LNCAP (cell line): ENCODE measurements at regions not wholly inside any gene's neighbourhood (a gene's known extent, or its start where the extent isn't known, plus 50 kb on each side); places are given as distances from the start of the nearest gene placed in this dataset.

ENCODE experiments used
- TF ChIP-seq, protein P1 (sequence below): fragments of 450-650 bp; IDR thresholded peaks from 2 replicates; pipeline ENCODE4 v1.5.1; 2017; ENCODE audit warnings: mild to moderate bottlenecking

DNA sequence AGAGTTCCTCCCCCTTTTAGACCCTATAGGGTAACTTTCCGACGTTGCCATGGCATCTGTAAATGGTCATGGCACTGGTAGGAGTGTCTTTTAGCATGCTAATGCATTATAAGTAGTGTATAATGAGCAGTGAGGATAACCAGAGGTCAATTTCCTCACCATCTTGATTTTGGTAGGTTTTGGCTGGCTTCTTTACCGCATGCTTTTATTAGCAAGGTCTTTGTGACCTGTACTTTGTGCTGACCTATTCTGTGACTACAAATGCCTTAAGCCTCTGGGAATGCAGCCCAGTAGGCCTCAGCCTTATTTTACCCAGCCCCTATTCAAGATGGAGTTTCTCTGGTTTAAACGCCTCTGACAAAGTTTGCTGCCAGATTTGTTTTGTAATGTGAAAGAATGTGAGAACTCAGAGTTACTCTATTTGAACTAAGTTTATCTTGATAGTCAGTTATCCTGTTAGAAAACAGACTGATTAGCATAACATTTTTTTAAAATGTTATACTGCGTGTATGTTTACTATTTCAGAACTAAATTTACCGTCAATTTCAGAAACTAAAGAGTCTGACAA lies 111.3 kb upstream of the PRSS16 start:
- TF ChIP-seq, protein P1, sequence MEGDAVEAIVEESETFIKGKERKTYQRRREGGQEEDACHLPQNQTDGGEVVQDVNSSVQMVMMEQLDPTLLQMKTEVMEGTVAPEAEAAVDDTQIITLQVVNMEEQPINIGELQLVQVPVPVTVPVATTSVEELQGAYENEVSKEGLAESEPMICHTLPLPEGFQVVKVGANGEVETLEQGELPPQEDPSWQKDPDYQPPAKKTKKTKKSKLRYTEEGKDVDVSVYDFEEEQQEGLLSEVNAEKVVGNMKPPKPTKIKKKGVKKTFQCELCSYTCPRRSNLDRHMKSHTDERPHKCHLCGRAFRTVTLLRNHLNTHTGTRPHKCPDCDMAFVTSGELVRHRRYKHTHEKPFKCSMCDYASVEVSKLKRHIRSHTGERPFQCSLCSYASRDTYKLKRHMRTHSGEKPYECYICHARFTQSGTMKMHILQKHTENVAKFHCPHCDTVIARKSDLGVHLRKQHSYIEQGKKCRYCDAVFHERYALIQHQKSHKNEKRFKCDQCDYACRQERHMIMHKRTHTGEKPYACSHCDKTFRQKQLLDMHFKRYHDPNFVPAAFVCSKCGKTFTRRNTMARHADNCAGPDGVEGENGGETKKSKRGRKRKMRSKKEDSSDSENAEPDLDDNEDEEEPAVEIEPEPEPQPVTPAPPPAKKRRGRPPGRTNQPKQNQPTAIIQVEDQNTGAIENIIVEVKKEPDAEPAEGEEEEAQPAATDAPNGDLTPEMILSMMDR: no peak

DNA sequence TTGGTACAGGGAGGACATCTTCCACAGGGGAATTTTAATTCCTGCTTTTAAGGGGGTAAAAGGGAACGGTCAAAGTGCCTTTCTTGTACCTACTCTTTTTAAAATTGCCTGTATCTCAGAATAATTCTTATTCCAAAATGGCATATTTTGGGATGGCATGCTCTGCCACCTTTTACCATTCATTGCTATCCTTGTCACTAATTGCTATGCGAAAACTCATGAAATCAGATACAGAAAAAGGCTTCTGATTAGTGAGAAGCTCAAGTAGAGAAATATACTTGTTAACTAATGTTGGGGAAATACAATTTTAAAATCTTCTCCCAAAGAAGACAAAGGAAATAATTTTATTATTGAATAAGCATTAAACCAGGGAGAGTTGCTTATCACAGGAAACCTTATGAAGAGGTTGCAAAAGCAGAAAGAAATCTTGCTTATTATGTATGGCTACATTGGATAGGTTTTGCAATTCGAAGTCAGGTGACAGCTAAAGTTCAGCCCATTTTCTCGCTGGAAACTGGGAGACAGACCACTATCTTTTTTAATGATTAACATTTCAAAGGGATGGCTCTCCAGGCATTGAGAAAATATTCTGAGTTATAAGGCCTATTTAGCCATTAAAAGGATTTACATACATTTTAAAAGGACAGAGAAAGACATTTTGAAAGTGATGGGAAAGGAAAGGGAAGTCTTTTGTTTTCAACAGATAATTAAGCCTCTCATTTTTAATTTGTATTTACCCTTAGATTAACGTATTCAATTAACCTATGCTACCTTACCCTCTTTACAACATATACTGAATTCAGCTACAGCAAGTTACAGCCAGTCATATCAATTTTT lies 110.3 kb upstream of the PRSS16 start:
- TF ChIP-seq, protein P1: no peak

DNA sequence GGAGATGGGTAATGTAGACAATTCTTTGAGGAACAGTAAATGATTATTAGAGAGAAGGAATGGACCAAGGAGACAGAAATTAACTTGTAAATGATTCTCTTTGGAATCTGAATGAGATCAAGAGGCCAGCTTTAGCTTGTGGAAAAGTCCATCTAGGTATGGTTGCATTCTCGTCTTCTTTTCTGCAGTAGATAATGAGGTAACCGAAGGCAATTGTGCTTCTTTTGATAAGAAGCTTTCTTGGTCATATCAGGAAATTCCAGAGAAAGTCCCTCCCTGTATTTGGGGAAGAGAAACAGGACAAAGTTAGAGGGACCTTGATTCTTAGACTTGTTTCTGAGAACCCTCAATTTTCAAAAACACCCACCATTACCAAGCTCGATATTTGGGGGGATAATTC lies 109.1 kb upstream of the PRSS16 start:
- TF ChIP-seq, protein P1: no peak

DNA sequence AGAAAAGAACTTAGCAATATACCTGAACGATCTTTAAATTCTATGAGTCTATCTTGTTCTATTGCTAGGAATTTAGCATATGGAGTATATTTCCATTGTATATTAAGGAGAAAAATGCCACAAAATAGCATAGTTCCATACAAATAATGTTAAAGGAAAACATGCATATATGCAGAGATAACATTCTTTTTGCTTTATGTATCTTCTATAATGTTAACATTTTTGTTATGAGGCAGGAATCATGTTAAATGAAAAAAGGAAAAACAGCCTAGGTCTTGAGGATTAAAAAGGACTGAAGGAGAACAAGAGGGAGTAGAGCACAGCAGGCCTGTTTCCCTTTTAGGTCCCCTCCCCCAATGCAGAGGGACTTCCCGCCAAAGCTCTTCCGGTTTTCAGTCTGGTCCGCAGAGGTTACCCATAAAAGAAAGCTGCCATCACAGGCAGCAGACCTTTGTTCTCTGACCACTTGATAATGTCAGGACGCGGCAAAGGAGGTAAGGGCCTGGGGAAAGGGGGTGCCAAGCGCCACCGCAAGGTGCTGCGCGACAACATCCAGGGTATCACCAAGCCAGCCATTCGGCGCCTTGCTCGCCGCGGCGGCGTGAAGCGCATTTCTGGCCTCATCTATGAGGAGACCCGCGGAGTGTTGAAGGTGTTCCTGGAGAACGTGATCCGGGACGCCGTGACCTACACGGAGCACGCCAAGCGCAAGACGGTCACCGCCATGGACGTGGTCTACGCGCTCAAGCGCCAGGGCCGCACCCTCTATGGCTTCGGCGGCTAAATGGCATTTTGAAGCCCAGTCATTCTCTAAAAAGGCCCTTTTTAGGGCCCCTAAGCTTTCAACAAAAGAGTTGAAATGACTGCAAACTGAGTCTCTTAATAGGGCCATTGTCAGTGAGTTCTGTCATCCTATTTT lies 108.4 kb upstream of the PRSS16 start:
- TF ChIP-seq, protein P1: no peak

DNA sequence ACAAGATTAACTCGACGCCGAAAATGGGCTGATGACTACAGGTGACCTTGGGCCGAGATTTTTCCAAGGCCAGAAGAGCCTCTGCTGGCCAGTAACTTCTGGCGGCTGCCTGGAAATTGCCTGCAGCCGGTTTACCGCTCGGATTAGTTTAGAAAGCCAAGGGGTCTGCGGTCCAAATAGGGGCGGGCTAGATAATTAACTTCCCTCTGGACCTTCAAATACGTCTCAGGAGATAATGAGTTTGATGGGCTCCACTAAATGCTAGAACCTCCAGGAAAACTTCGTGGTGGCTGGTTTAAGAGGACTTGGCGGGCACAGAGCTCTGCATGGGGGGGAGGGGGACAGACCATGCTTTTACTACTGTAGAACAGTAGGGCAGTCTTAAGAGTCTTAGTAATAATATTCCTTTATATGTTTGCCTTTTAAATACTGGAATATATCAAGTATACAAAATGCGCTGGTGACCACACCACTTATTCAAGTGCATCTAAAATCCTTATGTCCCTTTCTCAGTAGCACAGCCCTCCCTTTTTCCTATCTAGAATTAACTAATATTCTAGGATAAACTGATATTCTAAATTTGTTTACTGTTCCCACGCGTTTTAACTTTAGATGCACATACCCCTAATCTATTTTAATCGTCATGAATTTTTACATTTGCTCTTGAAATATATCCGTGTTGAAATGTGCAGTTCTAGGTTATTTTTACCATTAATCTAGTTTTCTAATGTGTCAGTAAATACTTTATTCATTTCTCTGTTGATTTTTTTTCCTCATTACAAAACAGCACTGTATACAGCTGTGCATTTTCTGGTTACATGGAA lies 107.5 kb upstream of the PRSS16 start:
- TF ChIP-seq, protein P1: no peak

DNA sequence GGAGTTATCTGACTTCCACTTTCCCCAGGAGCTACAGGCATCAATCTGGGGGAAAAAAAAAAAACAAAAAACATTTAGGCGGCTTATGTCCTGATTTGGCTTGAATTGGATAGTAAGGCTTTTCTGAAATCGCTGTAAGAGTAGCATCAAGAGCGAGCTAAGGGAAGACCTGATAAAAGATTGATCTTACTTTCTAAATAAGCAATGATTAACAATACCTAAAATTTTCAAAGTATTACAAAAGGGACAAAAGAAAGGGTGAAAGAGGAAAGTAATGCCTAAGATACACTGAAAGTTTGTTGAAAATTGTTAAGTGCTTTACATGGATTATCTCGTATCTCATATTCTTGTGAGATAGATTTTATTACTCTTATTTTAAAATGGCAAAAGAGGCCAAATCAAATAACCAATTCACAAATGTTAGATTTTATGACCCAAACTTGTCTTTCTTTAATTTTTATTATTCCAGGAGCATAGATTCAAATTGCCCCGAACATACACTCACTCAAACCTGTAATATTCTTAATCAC lies 106.4 kb upstream of the PRSS16 start:
- TF ChIP-seq, protein P1: no peak
